ENCODE measurements at regions not wholly inside any gene's neighbourhood (a gene's known extent, or its start where the extent isn't known, plus 50 kb on each side); places are given as distances from the start of the nearest gene placed in this dataset.
"Not testable (repeated sequence)": the region's sequence is repeated elsewhere in the genome, so short reads cannot be mapped to it uniquely, and the experiment has no call there.

DNA sequence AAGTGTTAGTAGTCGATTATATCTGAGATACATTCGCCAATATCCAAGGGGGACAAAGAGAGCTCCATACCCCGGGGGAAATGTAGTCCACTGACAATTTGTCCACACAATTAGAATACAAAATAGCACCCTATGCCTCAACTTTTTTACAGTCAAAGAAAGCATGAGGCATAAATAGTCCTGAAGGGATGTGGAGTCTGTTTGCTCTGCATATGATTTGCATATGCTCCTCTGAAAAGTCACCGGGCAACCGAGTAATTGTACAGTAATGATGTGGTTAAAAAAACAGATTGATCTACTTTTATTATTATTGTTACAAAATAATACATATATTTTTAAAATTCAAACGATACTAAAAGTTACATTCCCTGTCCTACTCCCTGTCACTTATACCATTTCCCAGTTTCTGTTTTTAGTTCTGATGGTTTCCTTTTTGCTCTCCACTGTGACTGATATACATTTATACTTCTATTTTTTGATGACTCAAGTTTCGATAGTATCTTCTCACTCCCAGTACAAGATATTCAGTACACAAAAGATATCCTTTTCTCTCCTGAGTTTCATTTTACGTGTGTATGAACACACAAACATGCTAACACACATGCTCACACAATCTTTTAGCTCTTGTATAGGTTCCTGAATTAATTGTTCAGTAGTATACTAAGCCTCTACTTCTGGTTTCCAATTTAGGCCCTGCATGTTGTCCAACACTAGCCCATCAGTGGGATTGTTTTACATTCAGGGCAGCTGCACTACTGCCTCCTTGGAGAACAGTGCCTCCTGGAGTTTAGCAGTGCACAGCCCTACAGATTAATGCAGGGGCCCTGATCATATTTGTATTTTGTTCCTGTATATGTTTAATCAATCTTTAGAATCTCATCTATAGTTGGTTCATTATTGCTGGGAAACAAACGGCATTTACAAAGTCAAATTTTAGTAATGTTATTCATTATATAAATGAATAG, 130.9 kb downstream of the TES start:
- DNase-seq (ENCODE audit: low read depth) = no peak

DNA sequence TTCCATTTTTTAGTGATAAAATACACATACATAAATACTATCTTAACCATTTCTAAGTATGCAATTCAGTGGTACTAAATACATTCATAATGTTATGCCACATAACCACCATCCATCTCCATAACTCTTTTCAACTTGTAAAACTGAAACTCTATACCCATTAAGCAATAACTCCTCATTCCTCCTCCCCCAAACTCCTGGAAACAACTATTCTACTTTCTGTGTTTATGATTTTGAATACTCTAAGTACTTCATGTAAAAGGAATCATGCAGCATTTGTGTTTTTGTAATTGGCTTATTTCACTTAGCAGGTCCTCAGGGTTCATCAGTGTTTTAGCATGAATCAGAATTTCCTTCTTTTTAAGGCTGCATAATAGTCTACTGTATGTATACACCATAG, 131.8 kb downstream of the TES start:
- no peak for DNase-seq (ENCODE audit: low read depth)

DNA sequence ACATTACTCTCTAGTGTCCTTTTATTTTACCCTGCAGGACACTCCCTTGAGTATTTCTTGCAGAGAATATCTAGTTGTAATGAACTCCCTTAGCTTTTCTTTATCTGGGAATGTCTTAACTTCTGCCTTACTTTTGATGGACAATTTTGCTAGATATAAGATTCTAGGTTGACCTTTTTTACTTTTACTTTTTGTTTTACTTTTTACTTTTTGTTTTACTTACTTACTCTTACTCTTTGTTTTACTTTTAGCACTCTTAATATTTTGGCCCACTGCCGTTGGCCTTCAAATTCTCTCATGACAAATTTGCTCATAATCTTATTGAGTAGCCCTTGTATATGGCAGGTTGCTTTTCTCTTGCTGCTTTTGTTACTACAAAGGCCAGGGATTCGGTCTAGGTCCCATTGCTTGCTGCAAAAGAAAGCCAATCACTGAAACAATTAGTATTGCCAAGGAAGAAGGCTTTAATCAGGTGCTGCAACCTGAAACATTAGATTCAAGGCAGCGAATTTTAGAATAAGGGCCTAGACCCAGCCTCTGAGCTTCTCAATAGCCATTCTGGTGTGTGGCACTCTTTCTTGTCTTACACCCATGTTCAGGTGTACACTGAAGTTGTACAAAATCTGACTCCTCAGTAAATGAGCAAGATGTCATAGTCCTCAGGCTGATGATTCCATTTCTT, 137.0 kb downstream of the TES start:
- DNase-seq (ENCODE audit: low read depth) = no peak

GRCh38 chr7:116348346-116348745, 138.0 kb downstream of the TES start:
- DNase-seq (ENCODE audit: low read depth) = no peak

- no peak for DNase-seq (ENCODE audit: low read depth)
Observed at GRCh38 chr7:116351966-116352365, 141.6 kb downstream of the TES start.

DNA sequence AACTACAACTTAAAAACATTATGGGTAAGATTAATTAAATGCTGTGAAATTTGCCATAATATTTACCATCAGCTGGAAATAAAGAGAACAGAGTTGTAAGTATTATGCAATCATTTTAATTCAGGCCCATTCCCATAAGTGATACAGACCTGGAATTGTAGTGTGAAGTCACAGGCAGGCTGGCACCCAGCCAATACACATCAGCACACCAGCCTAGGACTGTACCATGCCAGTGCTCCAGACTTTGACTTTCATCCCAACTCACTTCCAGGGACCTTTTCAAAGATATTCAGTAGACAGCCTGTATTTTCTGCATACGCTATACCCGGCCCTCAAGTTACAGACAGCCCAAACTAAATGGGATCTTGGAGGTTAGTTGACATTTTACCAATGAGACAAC, 143.3 kb downstream of the TES start:
- no peak for DNase-seq (ENCODE audit: low read depth)

GRCh38 chr7:116354171-116354545, 143.8 kb downstream of the TES start:
- DNase-seq (ENCODE audit: low read depth) = peak; percentile 78

DNA sequence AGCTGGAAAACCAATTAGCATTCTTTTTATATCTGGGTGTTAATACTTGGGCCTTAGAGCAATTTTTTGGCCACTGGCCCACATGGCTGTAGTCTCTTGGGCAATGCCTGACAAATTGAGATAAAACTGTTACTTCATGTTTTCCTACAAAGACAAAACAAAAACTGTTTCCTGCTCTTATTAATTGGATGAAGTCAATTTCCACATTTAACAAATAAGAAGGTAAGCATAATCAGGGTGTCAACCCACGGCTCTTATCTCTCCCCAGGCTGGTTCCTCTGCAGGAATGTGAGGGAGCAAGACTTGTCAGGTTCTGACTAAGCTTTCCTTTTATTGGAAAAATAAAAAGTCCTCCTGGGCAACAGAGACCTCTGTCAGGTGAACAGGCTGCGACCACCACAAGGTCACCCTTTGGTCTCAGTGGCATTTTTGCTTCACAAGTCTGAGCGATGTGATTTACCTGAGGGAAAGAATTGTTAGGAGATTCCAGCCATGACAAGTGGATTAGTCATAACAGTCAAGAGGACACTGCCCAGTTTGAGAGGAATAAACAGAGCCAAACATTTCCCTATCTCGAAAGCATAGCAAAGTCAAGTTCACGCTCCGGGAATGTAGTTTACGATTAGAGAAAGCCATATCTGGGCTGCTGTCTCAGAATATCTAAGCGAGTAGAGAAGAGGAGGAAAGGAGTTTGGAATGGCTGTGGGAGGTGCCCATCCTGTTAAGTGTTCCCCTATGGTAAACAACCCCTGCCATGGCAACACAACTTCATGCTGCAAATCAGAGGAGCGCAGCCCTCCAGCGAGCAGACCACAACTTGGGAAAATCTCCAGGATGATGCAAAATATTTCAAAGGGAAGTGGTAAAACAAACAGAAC, 144.4 kb downstream of the TES start:
- DNase-seq (ENCODE audit: low read depth) = peak; percentile 95

- no peak for DNase-seq (ENCODE audit: low read depth)
Observed at GRCh38 chr7:116355424-116355765, 144.1 kb upstream of the CAV2 start.

DNA sequence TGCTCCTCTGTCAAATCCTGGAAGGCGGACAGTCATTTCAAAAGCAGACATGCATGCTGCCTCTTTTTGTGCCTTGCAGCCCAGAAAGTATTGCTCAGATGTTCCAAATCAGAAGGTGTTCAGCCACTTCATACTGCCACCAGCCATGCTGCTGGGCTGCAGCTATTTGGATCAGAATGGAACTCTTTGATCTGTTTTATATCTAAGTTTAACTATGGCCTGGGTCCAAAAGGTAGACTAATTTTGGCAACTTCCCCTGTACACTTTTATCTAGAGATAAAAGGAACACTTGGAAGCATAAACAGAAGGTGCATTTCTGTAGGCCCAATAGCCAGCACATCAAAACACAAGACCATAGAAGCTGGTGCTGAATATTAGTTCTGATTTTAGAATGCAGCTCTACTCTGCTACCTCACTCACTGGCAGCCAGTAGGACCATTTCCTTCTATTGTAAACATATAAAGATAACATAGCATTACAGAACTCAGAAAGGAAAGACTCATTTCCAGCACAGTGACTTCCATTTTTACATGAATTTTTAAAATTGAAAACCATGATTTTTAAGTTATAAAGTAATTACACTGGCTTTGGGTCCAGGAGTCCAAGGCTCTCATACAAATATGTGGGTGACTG, 143.1 kb upstream of the CAV2 start:
- DNase-seq (ENCODE audit: low read depth) = no peak

DNA sequence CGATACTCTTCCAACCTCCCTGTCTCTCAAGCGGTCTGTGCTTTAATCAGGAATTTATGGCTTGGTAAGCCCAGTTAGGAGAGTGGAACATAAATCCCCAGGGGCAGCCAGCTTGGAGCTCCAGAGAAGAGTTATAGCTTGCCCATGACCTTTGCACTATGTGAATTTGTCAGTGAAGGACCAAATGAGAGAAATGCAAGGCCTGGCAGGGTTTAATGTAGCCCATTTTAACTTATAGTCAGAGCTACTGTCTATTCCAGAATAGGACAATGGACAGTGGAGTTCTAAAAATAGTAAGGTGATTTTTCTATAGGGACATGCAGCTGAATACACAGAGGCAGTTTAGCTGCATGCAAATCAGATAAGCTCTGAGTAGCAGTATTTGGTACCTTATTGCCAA, 142.6 kb upstream of the CAV2 start:
- no peak for DNase-seq (ENCODE audit: low read depth)

DNA sequence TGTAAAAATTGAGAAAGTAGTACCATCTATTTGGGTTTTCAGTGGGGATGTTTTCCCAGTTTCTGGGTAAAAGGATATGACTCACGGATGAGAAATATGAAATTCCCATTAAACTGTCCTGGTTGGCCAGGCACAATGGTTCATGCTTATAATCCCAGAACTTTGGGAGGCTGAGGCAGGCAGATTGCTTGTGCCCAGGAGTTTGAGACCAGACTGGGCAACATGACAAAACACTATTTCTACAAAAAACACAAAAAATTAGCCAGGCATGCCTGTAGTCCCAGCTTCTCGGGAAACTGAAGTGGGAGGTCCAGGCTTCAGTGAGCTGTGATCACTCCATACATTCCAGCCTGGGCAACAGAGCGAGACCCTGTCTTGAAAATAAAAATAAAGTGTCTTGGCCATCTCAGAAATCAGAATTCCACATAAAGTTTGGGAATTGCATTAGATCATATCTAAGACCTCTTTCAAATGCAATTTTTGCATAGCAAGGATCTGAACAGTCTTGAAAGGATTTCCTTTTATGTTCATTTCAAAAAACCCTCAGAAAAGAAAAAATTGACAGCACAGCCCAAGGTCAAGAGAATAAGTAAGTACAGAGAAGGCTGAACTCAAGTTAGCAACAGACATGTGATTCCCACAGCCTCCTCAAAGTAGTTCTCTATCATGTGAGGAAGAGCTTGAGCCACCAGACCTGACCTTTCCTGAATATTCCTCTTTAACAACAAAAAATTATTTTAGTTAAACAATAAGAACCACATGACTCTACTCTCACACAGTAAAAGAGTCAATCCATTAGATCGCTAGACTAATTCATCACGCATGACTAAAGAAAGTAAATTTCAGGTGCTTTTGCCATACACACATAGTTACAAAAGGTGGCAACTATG, 141.5 kb upstream of the CAV2 start:
- DNase-seq (ENCODE audit: low read depth) = no peak

DNA sequence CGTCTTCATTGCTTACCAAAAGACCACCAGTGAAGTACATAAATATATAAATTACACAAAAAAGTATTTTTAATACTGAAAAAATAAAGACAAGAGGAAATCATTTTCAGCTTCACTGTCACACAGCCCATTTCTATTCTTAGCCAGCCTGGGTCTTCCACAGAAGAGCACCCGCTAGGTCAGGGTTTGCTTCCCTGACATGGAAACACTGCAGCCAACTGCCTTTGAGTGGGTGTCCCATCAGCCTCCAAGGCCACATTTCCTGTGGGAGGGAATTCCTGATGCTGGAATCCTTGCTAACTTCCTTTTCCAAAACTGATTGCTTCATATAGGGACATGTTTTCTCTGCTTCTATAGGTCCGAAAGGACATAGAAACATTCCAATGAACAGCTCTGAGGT, 137.8 kb upstream of the CAV2 start:
- no peak for DNase-seq (ENCODE audit: low read depth)

GRCh38 chr7:116363637-116364432, 135.7 kb upstream of the CAV2 start:
- DNase-seq (ENCODE audit: low read depth) = no peak

DNA sequence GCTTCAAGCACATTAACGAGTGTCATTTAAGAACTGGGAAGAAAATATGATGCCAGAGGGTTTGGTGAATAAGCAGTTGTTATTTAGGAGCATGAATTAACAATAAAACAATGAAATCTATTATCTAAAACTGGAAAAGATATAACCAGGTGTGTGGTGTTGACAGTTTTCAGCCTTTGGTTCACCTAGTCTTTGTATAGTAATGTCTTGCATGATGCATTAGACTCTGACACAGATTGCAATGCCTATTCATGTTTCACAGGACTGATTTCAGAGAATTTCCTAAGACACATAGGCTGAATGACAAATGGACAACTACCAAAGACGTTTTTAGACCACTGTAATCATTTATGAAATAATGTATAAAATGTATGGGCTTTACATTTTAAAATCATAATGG, 135.1 kb upstream of the CAV2 start:
- no peak for DNase-seq (ENCODE audit: low read depth)

GRCh38 chr7:116365797-116366196, 133.7 kb upstream of the CAV2 start:
- no peak for DNase-seq (ENCODE audit: low read depth)

GRCh38 chr7:116367171-116367813, 132.2 kb upstream of the CAV2 start:
- DNase-seq (ENCODE audit: low read depth) = no peak

DNA sequence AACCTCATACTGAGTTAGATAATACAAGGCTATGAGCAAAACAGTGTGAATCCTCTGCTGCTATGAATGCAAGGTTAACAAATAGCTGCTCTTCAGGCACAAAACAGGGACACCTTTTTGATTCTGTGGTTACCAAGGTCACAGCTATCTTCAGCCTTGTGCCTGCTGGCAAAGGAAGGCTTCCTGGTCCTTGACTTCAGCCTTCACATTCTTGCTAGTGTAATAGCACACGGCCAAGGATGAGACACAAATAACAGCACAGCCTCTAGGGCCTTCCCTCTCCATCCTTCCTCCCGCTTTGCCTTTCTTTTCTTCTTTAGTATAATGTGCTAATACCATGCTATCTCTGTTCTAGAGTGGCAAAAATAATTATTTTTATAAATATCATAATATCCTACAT, 130.6 kb upstream of the CAV2 start:
- no peak for DNase-seq (ENCODE audit: low read depth)

DNA sequence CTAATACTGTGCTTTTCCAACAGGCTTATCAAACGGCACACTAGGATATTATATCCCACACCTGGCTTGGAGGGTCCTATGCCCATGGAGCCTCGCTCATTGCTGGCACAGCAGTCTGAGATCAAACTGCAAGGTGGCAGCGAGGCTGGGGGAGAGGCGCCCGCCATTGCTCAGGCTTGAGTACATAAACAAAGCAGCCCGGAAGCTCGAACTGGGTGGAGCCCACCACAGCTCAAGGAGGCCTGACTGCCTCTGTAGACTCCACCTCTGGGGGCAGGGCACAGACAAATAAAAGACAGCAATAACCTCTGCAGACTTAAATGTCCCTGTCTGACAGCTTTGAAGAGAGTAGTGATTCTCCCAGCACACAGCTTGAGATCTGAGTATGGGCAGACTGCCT, 128.0 kb upstream of the CAV2 start:
- DNase-seq (ENCODE audit: low read depth) = not testable (repeated sequence)

- DNase-seq (ENCODE audit: low read depth) = not testable (repeated sequence)
Observed at GRCh38 chr7:116373229-116373628, 126.3 kb upstream of the CAV2 start.
